ENCODE measurements at regions not wholly inside any gene's neighbourhood (a gene's known extent, or its start where the extent isn't known, plus 50 kb on each side); places are given as distances from the start of the nearest gene placed in this dataset.

GRCh38 chr2:198756166-198756565, 701.6 kb downstream of the SATB2 start:
- TF ChIP-seq CTCF (IDR thresholded peaks at IDR 0.05) (no peak), POLR2A (IDR thresholded peaks at IDR 0.05) (no peak)
